Fibroblast of lung (primary cell): ENCODE measurements at regions not wholly inside any gene's neighbourhood (a gene's known extent, or its start where the extent isn't known, plus 50 kb on each side); places are given as distances from the start of the nearest gene placed in this dataset.

Experiments used
- DNase-seq, 2 donors: peaks; one replicate each; pipeline versions ENCODE4 v3.0.0 to v3.0.0-alpha.2; 2010; ENCODE audit warnings: low read depth in 2 of 2
- H2AFZ ChIP-seq: 2 replicates; pipeline ENCODE4 v1.5.1; 2012; ENCODE audit warnings: low read length, control low read depth, inconsistent platforms
- H3K27ac ChIP-seq: 2 replicates; pipeline ENCODE4 v1.5.1; 2011; ENCODE audit warnings: low read length, control low read depth; ENCODE audit not compliant: insufficient read depth
- H3K27me3 ChIP-seq: 2 replicates; pipeline ENCODE4 v1.5.1; 2011; ENCODE audit warnings: mild to moderate bottlenecking, low read length; ENCODE audit not compliant: control insufficient read depth, insufficient read depth
- H3K36me3 ChIP-seq: 2 replicates; pipeline ENCODE4 v1.5.1; 2011; ENCODE audit warnings: low read length; ENCODE audit not compliant: control insufficient read depth, insufficient read depth
- H3K4me1 ChIP-seq: 2 replicates; pipeline ENCODE4 v1.5.1; 2011; ENCODE audit warnings: low read length; ENCODE audit not compliant: control insufficient read depth, insufficient read depth; ENCODE audit errors: extremely low read depth
- H3K4me2 ChIP-seq: 2 replicates; pipeline ENCODE4 v1.5.1; 2011; ENCODE audit warnings: low read length, control low read depth; ENCODE audit not compliant: insufficient read depth; ENCODE audit errors: extremely low read depth
- H3K4me3 ChIP-seq, 4 experiments: fragments of 200-600 bp in 1 of 4; sonication (generic) in 1 of 4; replicated peaks in 1 of 4; 2 replicates each; pipeline ENCODE4 v1.5.1; 2011 to 2016; ENCODE audit warnings: low read length in 4 of 4, low read depth in 3 of 4, mild to moderate bottlenecking in 3 of 4, control low read depth in 2 of 4, inconsistent platforms in 1 of 4, mixed read lengths in 1 of 4; ENCODE audit not compliant: insufficient read depth in 1 of 4; ENCODE audit errors: control extremely low read depth in 1 of 4
- H3K79me2 ChIP-seq: 2 replicates; pipeline ENCODE4 v1.5.1; 2012; ENCODE audit warnings: mild to moderate bottlenecking, low read length, inconsistent platforms; ENCODE audit not compliant: control insufficient read depth, insufficient read depth
- H3K9ac ChIP-seq: 2 replicates; pipeline ENCODE4 v1.5.1; 2011; ENCODE audit warnings: mild to moderate bottlenecking, low read length, control low read depth; ENCODE audit not compliant: insufficient read depth
- H3K9me3 ChIP-seq: 2 replicates; pipeline ENCODE4 v1.5.1; 2012; ENCODE audit warnings: low read depth, low read length; ENCODE audit not compliant: control insufficient read depth, insufficient read depth
- H4K20me1 ChIP-seq: 2 replicates; pipeline ENCODE4 v1.5.1; 2011; ENCODE audit warnings: low read length; ENCODE audit not compliant: control insufficient read depth, insufficient read depth; ENCODE audit errors: extremely low read depth
- EZH2 ChIP-seq: IDR thresholded peaks from 2 replicates; pipeline ENCODE4 v1.5.1; 2012; ENCODE audit warnings: low read length, control low read depth, mild to moderate bottlenecking; ENCODE audit errors: missing control alignments
- TF ChIP-seq, protein P1 (sequence below), 2 donors: IDR thresholded peaks in 1 of 2; conservative IDR thresholded peaks in 1 of 2; 1 replicate in 1 of 2; 2 replicates in 1 of 2; pipeline ENCODE4 v1.5.1; 2011 to 2012; ENCODE audit warnings: low read length in 2 of 2, control low read depth in 1 of 2, inconsistent platforms in 1 of 2, low read depth in 1 of 2, mild to moderate bottlenecking in 1 of 2

DNA sequence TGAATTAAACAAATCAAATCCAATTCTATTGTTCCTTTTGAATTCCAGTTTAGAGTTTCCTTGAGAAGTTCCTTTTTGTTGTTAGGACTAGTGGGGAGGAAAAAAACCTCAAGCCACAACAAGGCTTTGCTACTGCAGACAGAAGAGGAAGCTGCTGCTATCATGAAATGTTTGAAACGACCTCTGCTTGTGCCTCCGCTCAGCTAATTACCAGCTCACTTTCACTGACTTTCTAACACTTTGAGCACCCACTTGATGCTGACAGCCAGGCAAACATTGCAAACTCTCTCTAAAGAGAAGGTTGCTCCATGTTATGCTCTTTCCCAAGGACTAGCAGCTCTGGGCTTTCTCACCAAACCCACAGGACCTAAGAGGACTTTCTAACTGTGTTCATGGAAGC, 203.9 kb upstream of the PROX1 start:
- no peak overlapping the region for H3K27ac ChIP-seq
- no peaks in the 10 kb centered on the region for H3K9me3 ChIP-seq
- TF ChIP-seq EZH2 = no peak
- TF ChIP-seq, protein P1, sequence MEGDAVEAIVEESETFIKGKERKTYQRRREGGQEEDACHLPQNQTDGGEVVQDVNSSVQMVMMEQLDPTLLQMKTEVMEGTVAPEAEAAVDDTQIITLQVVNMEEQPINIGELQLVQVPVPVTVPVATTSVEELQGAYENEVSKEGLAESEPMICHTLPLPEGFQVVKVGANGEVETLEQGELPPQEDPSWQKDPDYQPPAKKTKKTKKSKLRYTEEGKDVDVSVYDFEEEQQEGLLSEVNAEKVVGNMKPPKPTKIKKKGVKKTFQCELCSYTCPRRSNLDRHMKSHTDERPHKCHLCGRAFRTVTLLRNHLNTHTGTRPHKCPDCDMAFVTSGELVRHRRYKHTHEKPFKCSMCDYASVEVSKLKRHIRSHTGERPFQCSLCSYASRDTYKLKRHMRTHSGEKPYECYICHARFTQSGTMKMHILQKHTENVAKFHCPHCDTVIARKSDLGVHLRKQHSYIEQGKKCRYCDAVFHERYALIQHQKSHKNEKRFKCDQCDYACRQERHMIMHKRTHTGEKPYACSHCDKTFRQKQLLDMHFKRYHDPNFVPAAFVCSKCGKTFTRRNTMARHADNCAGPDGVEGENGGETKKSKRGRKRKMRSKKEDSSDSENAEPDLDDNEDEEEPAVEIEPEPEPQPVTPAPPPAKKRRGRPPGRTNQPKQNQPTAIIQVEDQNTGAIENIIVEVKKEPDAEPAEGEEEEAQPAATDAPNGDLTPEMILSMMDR (conservative IDR thresholded peaks at IDR 0.05 in 1 of 2, IDR thresholded peaks at IDR 0.05 in 1 of 2; ENCODE audit: low read depth in 1 of 2, low read length in 2 of 2) = no peak
- no peak overlapping the region for H2AFZ ChIP-seq
- no peak overlapping the region for H3K4me2 ChIP-seq
- H3K9ac ChIP-seq = no peak overlapping the region
- no peaks in the 10 kb centered on the region for H3K4me1 ChIP-seq
- no peaks in the 10 kb centered on the region for H4K20me1 ChIP-seq
- H3K79me2 ChIP-seq = no peaks in the 10 kb centered on the region
- no peaks in the 10 kb centered on the region for H3K27me3 ChIP-seq
- no peaks in the 10 kb centered on the region for H3K36me3 ChIP-seq
- H3K4me3 ChIP-seq = no peak overlapping the region
- DNase-seq = no peak

DNA sequence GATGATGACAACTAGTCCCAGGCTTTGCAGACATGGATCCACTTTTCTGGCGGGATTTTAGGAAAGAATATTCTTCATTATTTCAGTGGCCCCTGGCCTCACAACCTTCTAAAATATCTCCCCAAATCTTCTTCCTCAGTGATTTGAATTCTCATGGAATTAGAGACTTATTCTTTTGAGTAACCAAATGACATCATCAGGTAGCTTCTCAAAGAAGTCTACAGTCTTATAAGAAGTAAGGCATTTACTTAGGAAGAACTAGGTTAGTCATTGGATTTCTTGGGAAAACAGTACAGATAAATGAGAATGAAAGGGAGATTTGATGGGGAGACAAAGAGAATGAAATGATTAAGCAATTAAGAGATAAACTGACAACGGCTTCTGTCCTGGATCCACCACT, 201.1 kb upstream of the PROX1 start:
- no peak overlapping the region for H2AFZ ChIP-seq
- H3K4me1 ChIP-seq = no peaks in the 10 kb centered on the region
- no peak for DNase-seq
- TF ChIP-seq EZH2 = no peak
- TF ChIP-seq, protein P1 (conservative IDR thresholded peaks at IDR 0.05 in 1 of 2, IDR thresholded peaks at IDR 0.05 in 1 of 2; ENCODE audit: low read depth in 1 of 2, low read length in 2 of 2) = no peak
- no peaks in the 10 kb centered on the region for H3K27me3 ChIP-seq
- no peak overlapping the region for H3K9ac ChIP-seq
- no peaks in the 10 kb centered on the region for H3K9me3 ChIP-seq
- H4K20me1 ChIP-seq = no peaks in the 10 kb centered on the region
- no peak overlapping the region for H3K27ac ChIP-seq
- H3K36me3 ChIP-seq = no peaks in the 10 kb centered on the region
- H3K79me2 ChIP-seq = no peaks in the 10 kb centered on the region
- H3K4me2 ChIP-seq = no peak overlapping the region
- no peak overlapping the region for H3K4me3 ChIP-seq

DNA sequence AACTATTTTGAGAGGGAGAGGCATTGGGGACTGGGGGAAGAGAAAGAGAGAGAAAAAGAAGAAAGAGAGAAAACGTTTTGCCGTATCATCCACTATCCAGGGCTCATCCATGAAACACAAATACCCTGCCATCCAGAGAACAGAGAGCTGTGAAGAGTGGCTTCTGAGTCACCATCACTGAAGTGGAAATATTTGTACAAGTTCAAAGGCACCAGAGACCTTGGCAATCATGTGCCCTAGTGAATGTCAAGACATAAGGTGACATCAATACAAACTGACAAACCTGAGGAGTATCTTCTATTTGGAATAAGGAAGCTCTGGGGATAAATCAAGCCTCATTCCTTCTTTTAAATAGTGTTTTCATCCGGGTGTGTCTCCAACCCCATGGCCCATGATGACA, 197.2 kb upstream of the PROX1 start:
- Histone ChIP-seq H3K4me3 (no peak overlapping the region), H3K4me2 (no peak overlapping the region), H3K9ac (no peak overlapping the region), H3K27ac (no peak overlapping the region), H3K79me2 (no peaks in the 10 kb centered on the region), H4K20me1 (no peaks in the 10 kb centered on the region), H3K4me1 (no peaks in the 10 kb centered on the region), H3K36me3 (no peaks in the 10 kb centered on the region), H2AFZ (no peak overlapping the region), H3K27me3 (no peaks in the 10 kb centered on the region), H3K9me3 (no peaks in the 10 kb centered on the region)
- no peak for DNase-seq
- TF ChIP-seq EZH2 = no peak
- TF ChIP-seq, protein P1 (conservative IDR thresholded peaks at IDR 0.05 in 1 of 2, IDR thresholded peaks at IDR 0.05 in 1 of 2; ENCODE audit: low read depth in 1 of 2, low read length in 2 of 2) = no peak
